H1 (cell line): ENCODE measurements at regions not wholly inside any gene's neighbourhood (a gene's known extent, or its start where the extent isn't known, plus 50 kb on each side); places are given as distances from the start of the nearest gene placed in this dataset.

Experiments used
- ASH2L ChIP-seq: fragments of 200-600, 300-600 bp; sonication (generic); IDR thresholded peaks from one replicate; pipeline ENCODE4 v1.7.1; 2017; ENCODE audit warnings: low read length
- EZH2 ChIP-seq: fragments of 200-600 bp; sonication (generic); IDR thresholded peaks from 2 replicates; pipeline ENCODE4 v1.7.1; 2012; ENCODE audit warnings: low read depth, mild to moderate bottlenecking, moderate library complexity, low read length, inconsistent platforms; ENCODE audit not compliant: severe bottlenecking
- GABPA ChIP-seq: IDR thresholded peaks from 2 replicates; pipeline ENCODE4 v1.6.1; 2011; ENCODE audit warnings: mild to moderate bottlenecking, low read length, moderate library complexity, borderline replicate concordance; ENCODE audit not compliant: insufficient read depth
- HDAC6 ChIP-seq: IDR thresholded peaks from one replicate; pipeline ENCODE4 v1.7.1; 2012; ENCODE audit warnings: low read depth, mild to moderate bottlenecking, inconsistent platforms, low read length, moderate library complexity
- JUND ChIP-seq: IDR thresholded peaks from 2 replicates; pipeline ENCODE4 v1.6.1; 2011; ENCODE audit warnings: mild to moderate bottlenecking, improper control_type of control experiment, low read length
- NRF1 ChIP-seq: IDR thresholded peaks from 2 replicates; pipeline ENCODE4 v1.6.1; 2011; ENCODE audit warnings: mild to moderate bottlenecking, low read depth, low read length, improper control_type of control experiment
- POLR2A ChIP-seq, 2 experiments: IDR thresholded peaks; 1 replicate in 1 of 2; 2 replicates in 1 of 2; pipeline ENCODE4 v1.6.1; 2011; ENCODE audit warnings: low read depth in 2 of 2, low read length in 2 of 2, mild to moderate bottlenecking in 2 of 2; ENCODE audit errors: control extremely low read depth in 1 of 2
- RFX5 ChIP-seq: IDR thresholded peaks from 2 replicates; pipeline ENCODE4 v1.6.1; 2011; ENCODE audit warnings: low read depth, low read length, improper control_type of control experiment, borderline replicate concordance
- TAF7 ChIP-seq: optimal IDR thresholded peaks from 2 replicates; pipeline ENCODE3; 2011; ENCODE audit warnings: low read depth, mild to moderate bottlenecking, inconsistent platforms, low read length, moderate library complexity, borderline replicate concordance
- TBP ChIP-seq: IDR thresholded peaks from 2 replicates; pipeline ENCODE4 v1.6.1; 2011; ENCODE audit warnings: low read depth, low read length, improper control_type of control experiment
- YY1 ChIP-seq: IDR thresholded peaks from 2 replicates; pipeline ENCODE4 v1.6.1; 2011; ENCODE audit warnings: low read depth, mild to moderate bottlenecking, low read length
- ZNF274 ChIP-seq: IDR thresholded peaks from 2 replicates; pipeline ENCODE4 v1.7.0; 2012; ENCODE audit warnings: low read length, borderline replicate concordance; ENCODE audit errors: extremely low read depth
- TF ChIP-seq, protein P1 (sequence below), 3 experiments: IDR thresholded peaks; 1 replicate in 2 of 3; 2 replicates in 1 of 3; pipeline versions ENCODE4 v1.5.1 to v1.6.1; 2011; ENCODE audit warnings: low read length in 3 of 3, mild to moderate bottlenecking in 3 of 3, inconsistent platforms in 2 of 3, low read depth in 1 of 3, moderate library complexity in 1 of 3; ENCODE audit not compliant: insufficient read depth in 1 of 3; ENCODE audit errors: control extremely low read depth in 1 of 3

- no peak for TF ChIP-seq TAF7
- no peak for TF ChIP-seq YY1
- TF ChIP-seq RFX5, result no peak
- TF ChIP-seq, protein P1, sequence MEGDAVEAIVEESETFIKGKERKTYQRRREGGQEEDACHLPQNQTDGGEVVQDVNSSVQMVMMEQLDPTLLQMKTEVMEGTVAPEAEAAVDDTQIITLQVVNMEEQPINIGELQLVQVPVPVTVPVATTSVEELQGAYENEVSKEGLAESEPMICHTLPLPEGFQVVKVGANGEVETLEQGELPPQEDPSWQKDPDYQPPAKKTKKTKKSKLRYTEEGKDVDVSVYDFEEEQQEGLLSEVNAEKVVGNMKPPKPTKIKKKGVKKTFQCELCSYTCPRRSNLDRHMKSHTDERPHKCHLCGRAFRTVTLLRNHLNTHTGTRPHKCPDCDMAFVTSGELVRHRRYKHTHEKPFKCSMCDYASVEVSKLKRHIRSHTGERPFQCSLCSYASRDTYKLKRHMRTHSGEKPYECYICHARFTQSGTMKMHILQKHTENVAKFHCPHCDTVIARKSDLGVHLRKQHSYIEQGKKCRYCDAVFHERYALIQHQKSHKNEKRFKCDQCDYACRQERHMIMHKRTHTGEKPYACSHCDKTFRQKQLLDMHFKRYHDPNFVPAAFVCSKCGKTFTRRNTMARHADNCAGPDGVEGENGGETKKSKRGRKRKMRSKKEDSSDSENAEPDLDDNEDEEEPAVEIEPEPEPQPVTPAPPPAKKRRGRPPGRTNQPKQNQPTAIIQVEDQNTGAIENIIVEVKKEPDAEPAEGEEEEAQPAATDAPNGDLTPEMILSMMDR (IDR thresholded peaks at IDR 0.05; ENCODE audit: control extremely low read depth in 1 of 3, insufficient read depth in 1 of 3, low read depth in 1 of 3, low read length in 3 of 3), result no peak
- no peak for TF ChIP-seq GABPA
- no peak for TF ChIP-seq POLR2A (IDR thresholded peaks at IDR 0.05; ENCODE audit: control extremely low read depth in 1 of 2, low read depth in 2 of 2, low read length in 2 of 2)
- no peak for TF ChIP-seq TBP
- no peak for TF ChIP-seq NRF1
- TF ChIP-seq HDAC6, result no peak
- TF ChIP-seq ZNF274, result no peak
- TF ChIP-seq EZH2, result no peak
- TF ChIP-seq ASH2L, result no peak
- no peak for TF ChIP-seq JUND
These were observed 79.3 kb upstream of the SPAG17 start for GRCh38 chr1:118264343-118264742.
